COLO829 (cell line): ENCODE measurements at regions not wholly inside any gene's neighbourhood (a gene's known extent, or its start where the extent isn't known, plus 50 kb on each side); places are given as distances from the start of the nearest gene placed in this dataset.

Experiments used
- DNase-seq: peaks from one replicate; pipeline ENCODE4 v3.0.0; 2012; ENCODE audit warnings: low spot score

DNA sequence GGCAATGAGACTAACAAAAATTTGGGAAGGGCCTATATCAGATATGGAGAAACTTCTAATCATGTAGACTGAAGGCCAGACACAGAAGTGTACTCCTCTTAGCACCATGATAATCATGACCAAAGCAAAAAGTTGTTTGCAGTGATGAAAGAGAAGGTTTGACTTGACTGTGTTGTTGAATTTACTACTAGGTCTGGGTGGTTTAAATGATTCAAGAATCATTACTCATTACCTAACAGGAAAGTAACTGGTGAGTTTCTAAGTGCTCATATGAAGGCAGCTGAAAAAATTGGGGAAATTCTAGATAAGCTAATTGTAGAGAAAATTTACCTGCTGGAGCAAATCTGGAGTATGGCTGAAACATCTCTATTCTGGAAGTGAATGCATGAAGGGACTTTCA lies 451.5 kb upstream of the SORCS1 start:
- no peak for DNase-seq

GRCh38 chr10:107614939-107615685 lies 450.6 kb upstream of the SORCS1 start:
- no peak for DNase-seq

- no peak for DNase-seq
Observed at GRCh38 chr10:107611115-107611514, 446.6 kb upstream of the SORCS1 start.

DNA sequence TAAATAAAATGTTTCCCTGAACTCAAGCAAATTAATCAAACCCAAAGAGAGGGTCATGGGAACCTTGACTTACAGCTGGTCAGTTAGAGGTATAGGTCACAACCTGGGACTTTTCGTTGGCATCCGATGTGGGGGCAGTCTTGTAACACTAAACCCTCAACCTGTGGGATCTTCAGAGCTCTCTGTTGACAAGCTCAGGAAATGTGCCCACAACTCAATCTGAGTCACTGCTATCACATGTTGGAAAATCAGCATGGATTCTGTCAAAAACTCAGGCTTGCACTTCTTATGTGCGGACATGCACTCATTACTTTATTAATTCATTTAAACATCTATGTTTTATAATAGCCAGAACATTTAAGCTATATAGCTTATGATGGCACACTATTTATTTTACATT lies 424.6 kb upstream of the SORCS1 start:
- no peak for DNase-seq

DNA sequence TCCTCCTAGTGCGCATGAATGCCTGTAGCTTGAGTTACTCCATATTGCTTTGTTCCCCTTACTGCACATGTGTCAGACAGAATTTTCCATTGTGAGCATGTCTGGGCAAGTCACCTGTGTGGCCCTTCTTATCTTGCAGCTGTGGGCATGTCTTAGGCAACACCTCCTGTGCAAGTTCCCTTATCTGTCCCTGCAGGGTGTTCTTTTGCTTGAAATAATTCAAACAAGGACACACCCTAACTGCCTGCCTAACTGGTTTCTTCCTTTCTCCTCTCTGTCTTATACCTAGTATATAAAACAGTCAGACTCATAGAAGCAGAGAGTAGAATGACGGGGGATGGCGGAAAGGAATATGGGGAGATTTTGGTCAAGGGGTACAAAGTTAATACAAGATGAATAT lies 421.1 kb upstream of the SORCS1 start:
- no peak for DNase-seq

DNA sequence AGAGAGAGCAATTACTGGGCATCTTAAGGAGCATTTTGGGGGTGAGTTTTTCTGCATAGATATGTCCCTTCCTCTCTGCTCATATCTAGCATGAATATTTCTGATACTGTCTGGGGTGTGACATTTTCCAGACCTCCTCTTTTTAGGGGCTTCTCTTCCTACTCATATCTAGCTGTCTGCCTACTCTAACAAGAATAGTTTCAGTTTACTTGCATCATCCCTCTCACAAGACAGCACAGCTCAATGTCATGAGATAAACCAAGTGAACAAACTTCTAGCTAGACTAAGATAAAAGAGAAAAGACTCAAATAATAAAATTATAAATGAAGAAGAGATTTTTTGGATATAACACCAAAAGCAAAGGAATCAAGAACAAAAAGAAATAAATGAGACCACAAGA lies 419.5 kb upstream of the SORCS1 start:
- DNase-seq = no peak

GRCh38 chr10:107579970-107580369 lies 415.5 kb upstream of the SORCS1 start:
- DNase-seq = no peak

- DNase-seq = no peak
Observed at GRCh38 chr10:107577221-107577620, 412.7 kb upstream of the SORCS1 start.

GRCh38 chr10:107576746-107577145 lies 412.2 kb upstream of the SORCS1 start:
- DNase-seq = no peak

DNA sequence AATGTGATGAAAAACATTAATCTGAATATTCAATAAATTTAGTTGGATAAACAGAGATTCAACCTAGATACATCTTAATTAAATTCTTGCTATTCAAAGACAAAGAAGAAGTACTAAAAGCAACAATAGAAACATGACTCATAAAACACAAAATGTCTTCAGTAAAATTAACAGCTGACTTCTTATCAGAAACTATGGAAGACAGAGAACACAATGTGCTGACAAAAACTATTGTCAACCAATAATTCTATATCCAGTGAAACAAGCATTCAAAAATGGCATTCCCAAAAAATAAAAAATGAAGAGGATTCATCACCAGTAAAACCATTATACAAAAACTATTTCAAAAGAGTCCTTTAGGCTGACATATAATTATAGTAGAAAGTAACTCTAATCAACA lies 400.5 kb upstream of the SORCS1 start:
- no peak for DNase-seq

DNA sequence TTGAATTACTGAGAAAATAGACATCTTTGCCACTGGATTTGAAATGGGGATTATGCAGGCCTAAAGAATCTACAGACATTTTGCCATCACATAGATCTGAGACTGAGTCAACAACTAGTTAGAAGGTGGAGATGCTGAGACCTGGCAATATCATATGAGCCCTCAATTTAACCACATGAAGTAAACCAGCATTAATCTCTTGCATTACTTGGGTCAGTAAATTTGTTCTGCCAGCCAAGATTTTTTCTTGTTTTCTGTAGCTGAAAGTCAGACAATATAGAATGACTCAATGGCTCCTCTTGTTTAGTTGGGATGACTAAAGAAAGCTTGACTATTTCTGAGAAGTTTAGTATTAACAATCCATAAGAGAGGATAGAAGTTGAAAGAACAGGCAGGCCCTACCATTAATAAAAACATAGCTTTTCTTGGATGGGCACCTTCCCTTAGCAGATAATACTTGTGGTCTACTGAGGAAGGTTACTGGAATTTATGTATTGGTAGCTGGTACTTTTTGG lies 396.7 kb upstream of the SORCS1 start:
- no peak for DNase-seq

GRCh38 chr10:107557916-107558315 lies 393.4 kb upstream of the SORCS1 start:
- no peak for DNase-seq

DNA sequence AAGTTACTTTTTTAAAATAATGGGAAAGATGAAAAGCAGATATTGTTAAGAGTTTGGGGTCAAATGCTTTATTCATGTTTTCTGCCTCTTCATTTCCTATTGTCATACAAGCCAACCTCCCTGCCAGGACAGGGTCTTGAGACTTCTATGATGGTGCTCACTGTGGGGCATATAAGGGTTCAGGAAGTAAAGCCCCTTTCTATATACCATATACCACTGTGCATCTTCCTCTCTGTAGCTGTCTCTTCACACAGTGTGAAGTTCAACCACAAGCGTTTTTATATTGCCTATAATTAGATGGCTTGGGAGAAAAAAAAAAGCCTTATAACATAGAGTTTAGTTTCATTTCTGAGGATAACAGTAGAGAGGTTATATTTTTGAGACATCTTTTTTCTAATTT lies 389.8 kb upstream of the SORCS1 start:
- no peak for DNase-seq

DNA sequence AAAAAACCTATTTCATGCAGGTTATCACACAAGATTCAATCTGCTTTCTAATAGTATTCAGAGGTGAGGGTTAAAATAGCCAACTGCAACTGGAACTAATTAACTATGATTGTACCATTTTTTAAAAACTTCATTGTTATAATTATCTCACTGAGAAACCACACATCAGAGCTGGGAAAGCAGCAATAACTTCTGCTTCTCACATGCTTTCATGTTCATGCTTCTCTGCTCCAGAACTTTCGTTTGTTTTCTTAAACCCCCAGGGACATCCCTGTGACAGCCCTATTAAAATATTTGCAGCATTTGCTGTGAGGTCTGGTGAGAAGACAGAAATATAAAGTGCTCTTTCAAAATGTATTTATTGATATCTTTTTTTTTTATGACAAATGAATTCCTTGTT lies 389.0 kb upstream of the SORCS1 start:
- DNase-seq = peak; percentile 25

GRCh38 chr10:107552963-107553362 lies 388.5 kb upstream of the SORCS1 start:
- no peak for DNase-seq

- DNase-seq = no peak
Observed at GRCh38 chr10:107548301-107548700, 383.8 kb upstream of the SORCS1 start.

GRCh38 chr10:107546986-107547385 lies 382.5 kb upstream of the SORCS1 start:
- no peak for DNase-seq

GRCh38 chr10:107546284-107546683 lies 381.8 kb upstream of the SORCS1 start:
- peak; percentile 70 for DNase-seq

DNA sequence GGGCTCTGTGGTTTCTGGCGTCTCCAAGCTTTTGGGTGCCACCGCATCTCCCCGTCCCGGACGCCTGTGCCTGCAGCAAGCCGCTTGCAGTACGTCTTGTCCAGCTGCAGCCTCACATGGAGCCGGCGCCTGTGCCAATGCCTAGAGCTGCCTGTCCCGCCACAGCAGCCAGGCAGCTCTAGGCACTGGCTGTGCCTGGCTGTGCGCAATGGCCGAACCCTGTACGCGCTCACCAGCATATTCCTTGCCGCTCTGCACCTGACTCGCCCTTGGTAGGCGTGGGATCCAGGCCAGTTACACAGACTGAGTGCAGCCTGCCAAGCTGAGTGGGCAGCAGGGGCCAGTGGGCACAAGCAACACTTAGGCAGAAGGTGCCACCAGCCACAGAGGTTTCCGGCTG lies 381.2 kb upstream of the SORCS1 start:
- no peak for DNase-seq

GRCh38 chr10:107544706-107545520 lies 380.4 kb upstream of the SORCS1 start:
- DNase-seq = no peak

GRCh38 chr10:107542607-107543006 lies 378.1 kb upstream of the SORCS1 start:
- no peak for DNase-seq

- DNase-seq = no peak
Observed at GRCh38 chr10:107542016-107542415, 377.5 kb upstream of the SORCS1 start.

GRCh38 chr10:107540981-107541380 lies 376.5 kb upstream of the SORCS1 start:
- DNase-seq = no peak
